ENCODE measurements at regions not wholly inside any gene's neighbourhood (a gene's known extent, or its start where the extent isn't known, plus 50 kb on each side); places are given as distances from the start of the nearest gene placed in this dataset.
A peak's percentile ranks its signal among the peaks of the same experiment; 100 is the strongest.

DNA sequence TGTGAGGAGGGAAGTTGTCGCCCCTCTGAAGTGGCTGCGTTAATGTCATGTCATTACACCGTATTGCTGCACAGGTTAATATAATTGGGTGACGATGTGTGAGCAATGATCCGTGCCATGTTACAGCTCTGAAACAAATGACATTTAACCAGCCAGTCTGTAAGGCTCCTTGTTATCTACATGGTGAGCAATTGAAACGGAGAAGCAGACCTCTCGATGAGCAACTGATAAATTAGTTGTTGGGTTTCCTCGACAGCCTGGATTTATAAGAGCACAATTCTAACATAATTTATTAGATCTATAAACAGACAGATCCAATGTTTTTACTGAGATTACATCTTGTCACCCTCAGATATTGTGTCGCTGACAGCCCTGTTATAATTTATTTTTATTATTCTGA, 49.9 kb upstream of the MAFB start:
- no peak for DNase-seq (ENCODE audit: low read depth)
- TF ChIP-seq, protein P1, sequence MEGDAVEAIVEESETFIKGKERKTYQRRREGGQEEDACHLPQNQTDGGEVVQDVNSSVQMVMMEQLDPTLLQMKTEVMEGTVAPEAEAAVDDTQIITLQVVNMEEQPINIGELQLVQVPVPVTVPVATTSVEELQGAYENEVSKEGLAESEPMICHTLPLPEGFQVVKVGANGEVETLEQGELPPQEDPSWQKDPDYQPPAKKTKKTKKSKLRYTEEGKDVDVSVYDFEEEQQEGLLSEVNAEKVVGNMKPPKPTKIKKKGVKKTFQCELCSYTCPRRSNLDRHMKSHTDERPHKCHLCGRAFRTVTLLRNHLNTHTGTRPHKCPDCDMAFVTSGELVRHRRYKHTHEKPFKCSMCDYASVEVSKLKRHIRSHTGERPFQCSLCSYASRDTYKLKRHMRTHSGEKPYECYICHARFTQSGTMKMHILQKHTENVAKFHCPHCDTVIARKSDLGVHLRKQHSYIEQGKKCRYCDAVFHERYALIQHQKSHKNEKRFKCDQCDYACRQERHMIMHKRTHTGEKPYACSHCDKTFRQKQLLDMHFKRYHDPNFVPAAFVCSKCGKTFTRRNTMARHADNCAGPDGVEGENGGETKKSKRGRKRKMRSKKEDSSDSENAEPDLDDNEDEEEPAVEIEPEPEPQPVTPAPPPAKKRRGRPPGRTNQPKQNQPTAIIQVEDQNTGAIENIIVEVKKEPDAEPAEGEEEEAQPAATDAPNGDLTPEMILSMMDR (IDR thresholded peaks at IDR 0.05; ENCODE audit: low read length, missing control alignments) = no peak
- H3K4me3 ChIP-seq (replicated peaks; ENCODE audit: low read depth, low read length) = no peak overlapping the region

DNA sequence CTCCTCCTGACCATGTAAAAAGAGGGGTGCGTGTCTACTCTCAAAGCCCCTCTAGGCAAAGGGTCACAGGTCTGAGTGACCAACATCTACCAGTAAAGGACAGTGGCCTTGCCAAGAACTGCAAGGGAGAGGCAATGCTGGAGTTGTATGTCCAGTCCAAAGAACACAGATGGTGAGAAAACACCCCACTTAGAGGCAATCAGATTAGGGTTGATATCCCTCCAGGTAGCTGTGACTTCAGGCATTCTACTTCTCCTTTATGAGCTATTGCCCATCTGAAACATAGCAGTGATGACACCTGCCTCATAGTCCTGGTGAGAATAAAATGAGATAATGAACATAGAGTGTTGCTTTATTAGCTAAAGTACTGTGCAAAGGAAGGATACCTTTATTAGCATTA, 50.8 kb upstream of the MAFB start:
- TF ChIP-seq, protein P1 (IDR thresholded peaks at IDR 0.05; ENCODE audit: low read length, missing control alignments) = no peak
- DNase-seq (ENCODE audit: low read depth) = no peak
- H3K4me3 ChIP-seq (replicated peaks; ENCODE audit: low read depth, low read length) = no peak overlapping the region

DNA sequence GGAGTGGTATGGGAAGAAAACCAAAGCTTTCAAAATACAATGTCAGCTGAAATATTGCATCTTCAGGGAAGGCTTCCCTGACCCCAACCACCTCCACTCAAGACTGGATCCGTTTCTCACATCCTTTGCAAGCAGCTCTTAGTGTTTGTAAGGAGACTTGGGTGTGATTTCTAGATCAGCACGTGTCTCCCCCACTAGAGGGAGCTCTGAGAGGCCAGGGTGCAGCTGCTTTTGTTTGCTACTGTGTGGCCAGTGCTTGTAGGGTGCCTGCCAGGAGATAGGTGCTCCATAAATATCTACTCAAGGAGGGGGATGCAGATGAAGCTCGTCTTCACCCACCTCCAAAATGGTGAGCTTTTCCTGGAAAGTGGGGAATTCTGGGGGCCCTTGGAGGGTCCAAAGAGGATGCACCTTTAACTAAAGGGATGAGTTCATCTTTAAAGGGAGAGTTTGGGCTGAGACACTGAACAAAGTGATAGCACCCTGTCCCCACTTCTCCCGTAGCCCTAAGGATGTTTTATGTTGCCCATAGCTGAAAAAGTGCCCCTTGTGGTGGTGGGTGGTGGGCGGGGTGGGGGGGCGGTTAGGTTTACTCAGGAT, 52.6 kb upstream of the MAFB start:
- DNase-seq (ENCODE audit: low read depth) = peak; percentile 57
- H3K4me3 ChIP-seq (replicated peaks; ENCODE audit: low read depth, low read length) = no peak overlapping the region
- TF ChIP-seq, protein P1 (IDR thresholded peaks at IDR 0.05; ENCODE audit: low read length, missing control alignments) = peak; percentile 75

DNA sequence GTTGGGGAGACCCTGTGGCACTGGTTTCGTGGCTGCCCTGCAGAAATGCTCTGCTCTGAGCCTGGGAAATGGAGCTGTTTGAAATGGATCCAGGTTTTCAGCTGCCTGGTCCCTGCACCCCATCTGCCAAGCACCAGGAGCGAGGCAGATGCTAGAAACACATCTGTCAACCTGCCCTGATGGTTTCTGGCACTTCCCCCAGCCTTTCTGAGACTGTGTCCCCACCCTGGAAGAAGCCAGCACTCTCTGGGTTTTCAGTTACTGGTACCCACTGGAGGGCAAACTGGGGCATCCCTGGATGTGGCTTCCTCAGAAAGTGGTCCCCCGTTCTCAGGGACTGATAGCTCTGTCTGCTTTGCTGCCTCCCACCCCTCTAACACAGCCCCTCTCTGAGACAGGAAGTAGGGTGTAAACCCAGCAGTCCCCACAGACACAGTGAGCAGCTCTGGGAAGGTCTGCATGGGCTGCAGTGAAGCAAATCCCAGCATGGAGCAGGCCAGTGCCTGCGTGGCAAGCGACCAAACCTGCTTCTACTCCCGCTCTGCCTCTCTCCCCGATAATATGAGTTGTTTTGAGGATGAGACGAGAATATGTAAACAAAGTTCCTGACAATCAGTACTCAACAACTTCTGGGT, 54.2 kb upstream of the MAFB start:
- H3K4me3 ChIP-seq (replicated peaks; ENCODE audit: low read depth, low read length) = no peak overlapping the region
- no peak for DNase-seq (ENCODE audit: low read depth)
- TF ChIP-seq, protein P1 (IDR thresholded peaks at IDR 0.05; ENCODE audit: low read length, missing control alignments) = no peak

DNA sequence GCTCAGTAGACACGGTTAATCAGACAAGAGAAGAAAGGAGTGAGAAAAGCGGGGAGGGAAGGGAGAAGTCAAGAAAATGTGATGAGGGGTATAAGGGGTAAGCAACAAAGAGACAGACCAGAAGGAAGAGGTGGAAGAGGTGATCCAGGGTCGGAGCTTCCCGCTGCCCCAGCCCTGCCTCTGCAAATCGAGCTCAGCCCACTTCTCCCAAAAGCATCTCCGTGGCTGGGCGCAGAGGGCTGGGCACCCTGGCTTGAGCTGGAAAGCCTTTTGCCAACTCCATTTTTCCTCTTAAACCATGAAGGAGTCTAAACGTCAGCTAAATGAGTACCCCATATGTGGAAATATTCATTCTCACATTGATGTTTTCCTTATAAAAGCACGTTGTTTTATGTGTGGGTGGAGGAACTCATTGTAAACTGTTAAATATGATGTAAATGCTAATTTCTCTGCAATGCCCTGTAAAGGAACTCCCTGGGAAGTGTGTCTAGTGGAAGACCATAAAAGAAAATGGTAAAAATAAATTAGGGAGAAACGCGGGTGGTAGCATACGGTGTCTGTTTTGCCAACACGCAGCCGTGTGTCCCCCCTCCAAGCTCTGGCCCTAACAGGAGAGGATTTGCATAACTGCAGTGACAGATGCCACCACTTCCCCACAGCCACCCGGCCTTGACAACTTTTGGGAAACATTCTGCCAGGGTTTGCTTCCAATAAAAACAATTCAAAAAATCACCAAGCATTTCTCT, 55.2 kb upstream of the MAFB start:
- no peak for DNase-seq (ENCODE audit: low read depth)
- H3K4me3 ChIP-seq (replicated peaks; ENCODE audit: low read depth, low read length) = no peak overlapping the region
- TF ChIP-seq, protein P1 (IDR thresholded peaks at IDR 0.05; ENCODE audit: low read length, missing control alignments) = no peak

DNA sequence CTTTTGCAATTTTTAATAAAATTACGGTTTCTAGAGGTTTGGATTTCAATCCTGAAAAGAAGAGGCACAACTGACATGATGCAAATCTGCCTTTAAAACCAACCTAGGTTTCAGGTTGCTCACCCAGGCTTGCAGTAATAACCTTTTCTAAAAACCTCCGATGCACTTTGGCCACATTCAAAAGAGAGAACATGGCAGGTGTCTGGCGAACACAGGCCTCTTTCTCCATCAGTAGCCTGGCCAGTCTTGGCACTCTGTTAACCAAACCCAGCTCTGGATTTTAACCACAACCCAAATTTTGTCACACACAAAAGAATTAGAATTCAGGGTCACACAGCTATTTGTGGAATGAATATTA, 55.8 kb upstream of the MAFB start:
- H3K4me3 ChIP-seq (replicated peaks; ENCODE audit: low read depth, low read length) = no peak overlapping the region
- DNase-seq (ENCODE audit: low read depth) = no peak
- TF ChIP-seq, protein P1 (IDR thresholded peaks at IDR 0.05; ENCODE audit: low read length, missing control alignments) = no peak

Measured in fibroblast of pulmonary artery (primary cell).